Muscle of back (tissue), 3 donors: ENCODE measurements at regions not wholly inside any gene's neighbourhood (a gene's known extent, or its start where the extent isn't known, plus 50 kb on each side); places are given as distances from the start of the nearest gene placed in this dataset.
A peak's percentile ranks its signal among the peaks of the same experiment; 100 is the strongest.

Experiments
- DNase-seq, 3 donors: peaks; one replicate each; pipeline versions ENCODE4 v3.0.0 to v3.0.0-alpha.2; 2013

DNA sequence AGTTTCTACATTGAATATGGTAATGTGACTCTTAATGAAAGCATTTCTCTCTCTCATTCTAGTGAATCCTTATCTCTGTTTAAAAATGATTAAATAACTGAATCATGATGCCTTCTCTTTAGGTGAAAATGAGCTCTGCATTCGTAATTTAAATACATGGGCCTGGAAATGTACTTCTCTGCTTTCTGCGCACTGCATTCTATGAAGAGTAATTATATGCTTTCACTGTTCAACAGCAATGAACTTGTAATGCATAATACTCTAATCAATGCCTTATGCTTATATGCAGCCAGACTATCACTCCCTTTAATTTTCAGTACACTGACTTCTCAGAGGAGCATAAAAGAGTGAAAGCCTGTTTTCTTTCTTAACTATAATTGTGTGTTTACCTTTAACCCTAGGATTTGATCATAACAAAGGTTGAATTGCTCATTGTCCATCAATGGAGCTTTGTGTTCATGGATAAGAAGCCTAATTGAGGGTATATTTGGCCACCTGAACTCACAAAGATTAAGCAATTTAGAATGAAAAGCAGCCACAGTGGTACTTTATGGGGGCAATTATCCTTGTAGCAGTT is 330.8 kb upstream of the PDZRN3 start:
- no peak for DNase-seq

DNA sequence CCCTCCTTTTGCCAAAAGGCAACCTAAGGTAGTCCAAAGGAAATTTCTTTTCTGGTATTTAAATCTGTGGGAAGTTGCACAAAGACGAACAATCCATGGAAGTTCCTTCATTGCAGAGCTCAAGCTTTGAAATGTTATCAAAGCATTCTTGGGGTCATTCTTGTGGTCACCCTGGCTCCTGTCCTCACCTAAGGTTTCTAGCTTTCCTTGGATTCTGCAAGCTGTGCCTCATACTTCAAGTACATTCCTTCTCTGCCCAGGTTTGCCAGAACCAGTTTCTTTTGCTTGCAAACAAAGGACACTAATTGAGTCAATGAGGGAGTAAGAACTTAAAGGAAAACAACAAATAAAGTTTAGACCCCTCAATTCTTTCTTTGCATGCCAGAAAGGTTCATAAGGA is 329.8 kb upstream of the PDZRN3 start:
- no peak for DNase-seq

DNA sequence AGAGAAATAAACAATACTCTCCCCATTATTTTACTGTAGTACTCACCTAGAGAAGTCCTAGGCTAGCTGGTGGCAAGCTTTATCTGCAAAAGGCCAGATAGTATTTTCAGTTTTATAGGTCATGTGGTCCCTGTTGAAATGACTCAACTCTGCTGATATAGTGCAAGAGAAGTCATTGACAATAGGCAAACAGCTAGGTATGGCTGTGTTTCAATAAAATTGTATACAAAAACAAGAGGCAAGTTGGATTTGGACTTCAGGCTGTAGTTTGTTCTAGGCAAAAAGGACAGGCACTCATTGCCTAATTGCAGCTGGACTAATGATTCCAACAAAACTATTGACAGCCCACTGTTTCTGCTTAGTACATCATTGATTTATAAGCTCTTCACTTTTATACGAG is 328.0 kb upstream of the PDZRN3 start:
- DNase-seq, result no peak

DNA sequence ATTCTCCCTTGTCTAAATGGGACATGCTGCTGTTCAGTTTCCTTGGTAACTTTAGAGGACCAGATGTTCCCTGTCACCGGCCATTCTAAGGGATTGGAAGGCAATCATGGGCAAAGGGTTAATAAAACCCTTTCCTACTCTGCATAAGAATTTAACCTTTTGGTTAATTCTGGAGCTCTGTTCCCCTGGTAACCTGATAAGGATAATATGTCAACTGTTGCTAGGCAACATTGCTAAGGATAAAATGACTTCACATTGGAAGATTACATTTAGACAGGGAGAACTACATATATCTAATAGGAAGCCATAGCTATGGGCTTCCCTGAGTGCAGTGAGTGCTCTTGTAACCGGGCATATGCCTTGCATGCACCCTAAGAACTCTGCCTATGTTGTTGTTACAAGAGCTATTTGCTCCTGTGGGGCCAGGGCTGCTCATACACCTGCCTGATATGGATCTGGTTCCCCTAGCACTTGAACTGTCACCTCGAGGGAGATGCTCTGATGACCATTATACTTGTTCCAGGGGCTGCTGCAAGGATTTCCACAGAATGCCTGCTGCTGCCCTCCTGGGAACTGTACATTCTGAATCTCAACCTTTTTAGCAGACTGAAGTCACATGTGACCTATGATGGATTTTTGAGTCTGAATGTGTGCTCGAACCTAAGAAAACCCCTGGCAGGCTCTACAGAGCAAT is 326.3 kb upstream of the PDZRN3 start:
- peak in 1 of 3 donors; percentile 16 for DNase-seq

DNA sequence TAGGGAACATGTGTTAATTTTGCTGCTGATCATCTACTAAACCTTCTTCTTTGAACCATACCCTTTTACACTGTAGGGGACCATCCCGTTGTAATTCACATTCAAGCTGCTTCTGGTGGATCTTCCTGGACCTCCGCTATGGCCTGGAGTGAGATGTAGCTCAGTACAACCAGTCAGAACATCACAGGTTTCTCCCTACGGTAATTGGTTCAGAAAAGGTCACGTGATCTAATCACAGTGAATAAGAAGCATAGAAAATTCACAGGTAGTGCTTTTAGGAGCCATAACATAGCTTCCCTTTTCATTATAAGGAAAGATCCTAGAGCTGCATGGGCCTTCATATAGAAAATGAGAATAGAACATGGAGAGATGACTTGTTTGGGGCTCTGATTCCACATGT is 320.8 kb upstream of the PDZRN3 start:
- DNase-seq, result no peak

DNA sequence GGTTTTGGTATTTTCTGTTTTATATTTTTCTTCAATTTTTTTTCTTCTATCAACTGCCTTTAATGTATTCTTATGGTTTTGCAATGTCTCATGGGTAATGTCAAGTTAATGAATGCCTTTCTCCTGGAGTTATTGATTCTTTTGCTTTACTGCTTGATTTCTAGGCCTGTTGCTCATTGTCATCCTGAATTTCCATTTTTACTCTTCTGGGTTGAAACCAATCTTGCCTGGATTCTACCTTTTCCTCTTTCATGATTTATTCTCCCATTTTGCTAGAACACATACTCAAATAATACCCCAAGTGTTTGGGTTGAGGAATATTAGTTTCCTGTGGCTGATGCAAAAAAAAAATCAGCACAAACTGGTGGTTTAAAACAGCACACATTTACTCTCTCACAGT is 315.2 kb upstream of the PDZRN3 start:
- no peak for DNase-seq

DNA sequence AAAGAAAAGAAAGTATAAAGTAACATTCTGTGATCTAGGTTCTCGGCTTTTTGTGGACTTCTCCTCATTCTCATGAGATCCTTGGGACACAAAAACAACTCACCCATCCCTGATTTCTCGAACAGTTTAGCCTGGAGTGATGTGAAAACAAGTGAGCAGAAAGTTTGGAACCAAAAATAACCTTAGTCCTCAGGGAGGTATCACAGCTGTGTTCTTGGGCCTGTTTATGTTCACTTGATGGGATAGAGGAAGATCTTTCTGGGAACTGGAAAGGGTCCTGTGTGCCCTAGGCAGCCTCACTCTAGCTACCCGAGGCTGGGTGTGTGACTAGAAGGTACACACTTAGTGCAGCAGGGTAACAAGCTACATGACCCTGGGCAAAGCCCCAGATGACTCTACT is 308.8 kb upstream of the PDZRN3 start:
- DNase-seq, result peak; percentile 3 to 53 (median 7)

DNA sequence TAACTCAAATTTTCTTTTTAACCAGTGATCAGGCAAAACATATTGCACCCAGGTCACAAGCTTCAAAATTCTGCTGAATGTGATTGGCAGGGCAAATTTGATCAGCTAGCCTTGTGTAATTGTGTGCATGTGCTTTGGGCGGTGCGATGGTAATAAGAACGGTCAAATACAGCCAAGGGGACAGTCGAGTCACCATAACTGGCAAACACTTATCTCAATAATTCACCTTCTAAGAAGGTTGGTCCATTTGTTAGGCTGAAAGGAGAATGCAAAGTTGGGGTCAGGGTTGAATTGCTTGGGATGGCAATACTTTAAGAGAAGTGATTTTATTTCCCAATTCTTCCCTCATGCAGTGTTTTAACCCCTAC is 302.4 kb upstream of the PDZRN3 start:
- DNase-seq, result no peak

DNA sequence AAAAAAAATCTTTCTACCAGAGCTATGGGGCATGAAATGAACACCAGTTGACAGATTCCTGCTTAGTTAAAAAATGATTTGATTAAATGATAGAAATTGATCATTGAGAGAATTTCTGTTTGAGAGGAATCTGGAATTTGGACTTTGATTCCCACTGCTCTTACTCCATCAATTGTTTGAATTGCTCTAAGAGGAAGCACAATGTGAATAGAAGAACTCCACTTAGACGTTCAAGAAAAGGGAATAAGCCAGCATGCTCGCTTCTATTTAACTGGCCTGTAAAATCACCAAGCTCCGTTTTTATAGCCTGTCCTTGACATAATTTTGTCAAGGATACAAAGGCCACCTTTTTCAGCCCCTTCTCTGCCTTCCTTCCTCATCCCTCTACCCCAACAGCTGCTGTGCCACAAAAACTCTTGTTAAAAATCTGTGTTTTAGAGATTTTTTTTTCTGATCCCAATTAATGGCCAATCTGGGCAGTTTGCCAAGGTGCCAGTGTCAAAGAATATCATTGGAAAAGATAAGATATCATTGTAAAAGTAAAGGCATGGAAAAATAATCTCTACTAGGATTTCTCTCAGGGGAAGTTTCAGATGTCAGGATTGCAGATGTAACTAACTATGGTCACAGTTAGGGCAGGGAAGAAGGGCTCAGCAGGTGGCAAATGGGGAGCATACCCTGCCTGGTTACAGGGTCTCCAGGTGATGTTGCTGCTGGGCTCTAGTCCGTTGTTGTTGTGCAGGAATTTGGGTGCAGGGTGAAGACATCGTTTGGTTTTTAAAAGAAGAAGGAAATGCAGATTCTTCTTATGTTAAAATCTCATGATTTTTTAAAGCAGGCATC is 301.8 kb upstream of the PDZRN3 start:
- DNase-seq, result no peak

DNA sequence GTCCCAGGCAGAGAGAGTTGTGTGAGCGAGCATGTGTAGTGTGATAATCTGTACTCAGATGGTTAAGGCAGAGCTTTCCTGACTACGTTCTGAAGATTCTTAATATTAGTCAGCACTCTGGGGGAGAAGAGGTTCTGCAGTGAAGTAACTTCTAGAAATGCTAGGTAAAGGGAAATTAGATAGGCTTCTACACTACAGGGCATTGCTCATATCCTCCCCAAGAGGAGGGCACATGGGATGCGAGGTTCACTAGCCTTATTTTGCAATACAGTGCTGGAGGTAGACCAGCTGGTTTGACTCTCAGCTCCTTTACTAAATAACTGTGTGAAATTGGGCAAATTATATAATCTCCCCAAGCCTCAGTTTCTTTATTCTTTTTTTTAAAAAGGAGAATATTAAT is 300.3 kb upstream of the PDZRN3 start:
- no peak for DNase-seq

DNA sequence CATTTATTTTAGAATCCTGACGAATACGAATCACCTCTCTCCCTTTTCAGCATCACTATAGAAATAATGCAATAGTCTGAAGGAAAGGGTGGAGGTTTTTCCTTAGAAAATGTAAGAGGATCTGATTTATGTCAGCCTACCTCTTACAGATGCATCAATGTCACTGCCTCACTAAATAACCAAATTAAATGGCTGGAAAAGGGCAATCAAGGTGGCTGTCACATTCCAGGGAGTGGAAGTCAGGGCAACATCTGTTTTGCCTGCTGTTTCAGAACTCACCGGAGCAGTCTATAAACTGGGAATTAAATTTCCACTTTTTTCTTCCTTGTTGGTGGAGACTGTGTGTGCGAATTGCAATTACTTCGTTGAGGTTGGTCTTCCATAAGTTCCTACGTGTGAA is 299.3 kb upstream of the PDZRN3 start:
- no peak for DNase-seq

DNA sequence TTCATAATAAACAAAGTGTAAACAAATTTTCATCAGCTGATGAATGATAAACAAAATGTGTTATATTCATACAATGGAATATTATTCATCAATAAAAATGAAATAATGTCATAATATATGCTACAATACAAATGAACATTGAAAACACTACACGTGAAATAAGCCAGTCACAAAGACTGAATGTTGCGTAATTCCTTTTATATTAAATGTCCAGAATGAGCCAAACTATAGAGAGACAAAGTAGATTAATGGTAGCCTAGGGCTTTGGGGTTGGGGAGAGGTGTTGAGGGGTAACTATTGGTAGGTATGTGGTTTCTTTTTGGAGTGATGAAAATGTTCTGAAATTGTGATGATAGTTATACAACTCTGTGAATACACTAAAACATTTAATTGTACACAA is 292.9 kb upstream of the PDZRN3 start:
- DNase-seq, result no peak

DNA sequence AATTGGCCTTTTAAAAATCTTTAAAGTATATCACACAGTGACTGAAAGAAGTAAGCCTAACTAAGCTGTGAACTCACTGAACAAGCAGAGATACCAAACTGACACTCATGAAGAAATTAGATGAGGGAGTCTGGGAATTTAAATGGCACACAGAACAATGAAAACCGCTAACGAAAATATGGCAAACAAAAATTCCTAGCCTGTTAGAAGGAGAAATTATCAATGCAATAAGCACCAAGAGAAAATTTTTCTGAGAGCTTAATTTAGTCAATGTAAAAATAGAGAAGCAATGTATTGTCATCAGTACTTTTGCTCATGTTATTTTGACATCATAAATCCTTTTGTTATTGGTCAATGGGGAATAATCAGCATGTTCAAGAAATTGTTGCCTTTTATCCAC is 291.1 kb upstream of the PDZRN3 start:
- no peak for DNase-seq

DNA sequence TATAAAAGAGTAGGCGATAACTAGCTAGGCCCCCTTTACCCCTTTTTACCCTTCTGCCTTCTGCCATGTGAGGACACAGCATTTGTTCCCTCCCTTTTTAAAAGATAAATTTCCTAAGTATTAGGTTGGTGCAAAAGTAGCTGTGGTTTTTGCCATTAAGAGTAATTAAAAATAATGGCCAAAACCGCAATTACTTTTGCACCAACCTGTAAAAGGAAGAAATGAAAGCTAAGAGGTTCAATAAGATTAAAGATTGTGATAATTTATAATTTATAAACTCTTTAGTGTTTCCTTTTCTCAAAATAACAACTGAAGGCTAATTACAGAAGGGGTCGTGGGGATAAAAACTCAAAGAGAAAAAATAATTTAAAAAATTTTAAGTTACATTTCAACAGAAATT is 283.5 kb upstream of the PDZRN3 start:
- DNase-seq, result no peak

DNA sequence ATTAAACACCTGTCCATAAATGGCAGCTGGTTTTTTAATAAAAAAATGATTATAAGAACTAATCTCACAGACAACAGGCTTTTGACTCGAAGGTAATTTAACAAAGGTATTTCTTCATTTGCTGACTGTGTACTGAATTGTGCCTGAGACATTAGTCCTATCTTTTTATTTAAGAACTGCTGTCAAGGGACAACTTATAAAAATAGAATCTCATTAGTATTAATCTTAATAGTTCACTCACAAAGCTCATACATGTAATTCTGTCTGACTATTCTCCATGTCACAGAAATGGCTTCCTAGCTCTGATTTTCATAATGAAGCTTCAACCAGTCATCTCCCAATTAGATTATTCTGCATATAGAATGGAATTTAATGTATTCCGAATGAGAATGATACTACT is 276.9 kb upstream of the PDZRN3 start:
- DNase-seq, result no peak

DNA sequence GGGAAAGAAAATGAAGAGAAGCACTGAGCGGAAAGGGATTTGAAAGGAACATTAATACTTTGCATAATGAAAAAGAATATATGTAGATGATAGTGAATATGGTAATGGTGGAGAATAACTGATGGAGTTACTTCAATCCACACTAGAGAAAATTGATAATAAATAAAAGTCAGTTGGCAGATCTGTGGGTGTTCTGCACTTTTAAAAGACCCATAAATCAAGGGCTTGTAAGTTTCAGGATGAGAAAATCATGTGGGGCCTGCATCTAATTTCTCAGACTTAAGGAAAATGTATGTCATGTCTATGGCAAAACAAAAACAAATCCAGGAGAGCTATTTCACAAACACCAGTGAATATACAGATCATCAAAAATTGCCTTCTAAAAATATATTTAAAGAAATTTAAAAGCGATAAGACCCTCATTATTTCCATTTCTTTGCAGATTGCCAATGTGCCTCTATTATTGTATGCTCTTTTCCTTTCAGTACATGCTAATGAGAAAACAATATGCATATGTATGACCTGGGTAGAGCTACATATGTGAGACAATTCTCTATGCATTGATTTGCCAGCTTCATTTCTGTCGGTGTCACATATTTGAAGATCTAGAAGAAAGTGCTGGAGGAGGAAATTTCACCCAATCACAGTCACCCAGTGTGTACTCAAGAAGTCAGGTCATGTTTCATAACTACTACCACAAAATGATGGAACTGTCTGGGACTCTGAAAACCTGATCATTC is 269.9 kb upstream of the PDZRN3 start:
- DNase-seq, result no peak

DNA sequence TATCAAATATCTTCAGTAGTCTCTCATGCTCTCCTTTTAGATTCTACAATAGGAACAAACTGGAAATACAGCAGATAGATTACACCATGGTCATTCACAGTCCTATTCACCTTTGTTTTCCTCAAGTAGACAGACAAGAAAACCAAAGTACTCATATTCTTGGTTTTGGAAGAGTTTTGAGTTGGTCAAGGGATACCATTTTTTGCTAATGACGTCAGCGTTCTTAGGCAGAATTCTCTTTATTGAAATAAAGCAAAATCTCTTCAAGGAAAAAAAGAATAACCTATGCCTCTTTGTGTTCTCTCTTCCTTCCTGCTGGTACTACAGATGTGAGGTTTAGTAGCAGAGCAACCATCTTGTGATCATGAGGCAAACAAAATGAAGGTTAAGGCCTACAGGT is 268.3 kb upstream of the PDZRN3 start:
- no peak for DNase-seq

DNA sequence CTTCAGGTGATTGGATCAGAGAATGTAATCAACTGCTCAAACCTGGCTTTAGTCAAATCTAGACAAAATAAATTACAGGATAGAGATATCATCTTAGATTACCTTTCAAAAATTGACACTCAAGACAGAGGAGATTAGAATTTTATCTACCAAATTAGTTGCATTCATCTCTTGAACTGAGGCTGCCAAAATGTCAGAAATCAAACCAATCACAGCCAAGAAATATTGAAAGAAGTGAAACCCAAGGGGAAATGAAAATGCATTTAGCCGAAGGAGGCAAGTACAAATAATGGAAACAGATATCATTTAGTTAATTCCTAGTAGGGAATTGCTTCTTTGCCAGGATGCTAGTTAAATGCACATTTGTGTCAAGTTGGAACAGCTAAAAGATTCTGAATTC is 261.1 kb upstream of the PDZRN3 start:
- DNase-seq, result no peak

DNA sequence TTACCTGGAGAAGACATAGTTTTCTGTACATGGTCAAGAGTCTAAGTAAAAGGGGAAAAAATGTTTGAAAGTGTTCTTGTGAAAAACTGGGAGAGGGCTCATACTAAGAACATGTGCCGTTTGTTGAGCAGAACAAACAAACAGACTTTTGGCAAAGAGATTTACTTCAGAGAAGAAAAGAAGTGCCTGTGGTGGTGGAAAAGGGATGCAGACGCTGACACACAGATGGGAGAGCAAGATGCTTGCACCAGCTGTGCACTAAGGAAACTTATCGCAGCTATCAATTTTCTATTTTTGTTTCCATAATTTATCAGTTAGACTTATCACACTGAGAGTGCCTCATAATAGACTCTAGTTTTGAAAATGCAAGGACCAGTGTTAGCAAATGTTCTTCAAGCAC is 259.6 kb upstream of the PDZRN3 start:
- DNase-seq, result no peak

DNA sequence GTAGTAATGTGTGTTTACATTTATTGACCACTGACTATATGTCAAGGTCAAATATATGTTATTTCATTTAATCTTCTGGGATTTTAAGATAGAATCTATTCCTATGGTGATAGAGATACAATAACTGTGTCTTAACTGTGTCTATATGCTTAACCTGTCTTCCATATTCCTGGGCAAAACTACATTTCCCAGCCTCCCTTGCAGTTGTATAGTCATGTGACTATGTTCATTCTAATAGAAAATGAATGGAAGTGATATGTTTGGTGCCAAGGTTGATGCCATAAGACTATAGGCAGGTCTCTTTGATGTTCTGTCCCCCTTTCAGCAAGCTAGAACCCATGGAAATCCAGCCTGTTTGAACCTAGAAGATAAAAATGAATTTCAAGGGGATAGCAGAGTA is 258.8 kb upstream of the PDZRN3 start:
- no peak for DNase-seq

DNA sequence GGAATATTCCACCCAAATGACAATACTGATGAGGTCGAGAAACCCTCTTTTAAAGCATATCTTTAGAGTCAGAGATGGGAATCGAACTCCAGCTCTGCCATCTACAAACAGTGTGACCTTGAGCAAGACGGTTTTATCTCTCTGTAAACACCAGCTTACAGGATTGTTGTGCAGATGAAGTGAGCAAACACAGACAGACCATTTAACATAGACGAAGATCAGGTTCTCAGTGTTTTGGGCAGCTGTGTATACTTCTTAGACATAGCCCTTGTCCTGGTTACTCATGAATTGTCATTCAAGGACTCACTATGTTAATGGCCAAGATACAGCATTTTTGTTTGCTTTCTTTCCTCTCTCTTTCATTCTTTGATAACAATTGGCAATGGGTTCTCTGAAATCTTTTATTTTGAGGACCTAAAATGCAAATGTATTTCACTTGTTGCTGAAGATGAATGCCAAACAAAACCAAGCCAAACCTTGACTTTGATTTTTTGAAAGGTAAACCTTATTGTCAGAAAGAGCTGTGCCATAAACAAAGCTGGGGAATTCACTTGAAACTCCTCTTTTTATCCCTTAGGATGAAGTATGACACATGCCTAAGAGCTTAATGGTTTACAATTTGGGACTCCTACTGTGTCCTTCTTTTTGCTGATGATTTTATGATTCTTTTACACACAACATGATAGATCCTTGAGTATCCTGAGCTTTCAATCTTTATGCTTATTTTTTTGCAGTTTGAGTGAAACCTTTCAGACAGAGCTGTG is 250.0 kb upstream of the PDZRN3 start:
- no peak for DNase-seq

DNA sequence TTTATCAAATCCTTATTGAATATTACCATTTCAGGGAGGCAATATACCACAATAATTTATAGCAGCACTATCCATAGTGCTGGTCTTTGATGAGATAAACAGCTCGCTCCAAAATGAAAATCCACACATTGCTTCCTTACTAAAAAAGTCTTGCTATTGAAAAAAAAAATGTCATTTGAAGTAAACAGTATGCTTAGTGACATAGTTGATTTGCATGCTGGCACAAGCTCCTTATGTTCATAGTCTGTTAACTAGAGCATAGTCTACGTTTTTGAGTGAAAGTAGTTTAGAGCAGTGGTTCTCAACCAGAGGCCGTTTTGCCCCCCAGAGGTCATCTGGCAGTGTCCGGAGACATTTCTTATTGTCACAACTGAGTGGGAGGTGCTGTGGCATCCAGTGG is 249.4 kb upstream of the PDZRN3 start:
- DNase-seq, result no peak
